Panc1 (cell line): ENCODE measurements at regions not wholly inside any gene's neighbourhood (a gene's known extent, or its start where the extent isn't known, plus 50 kb on each side); places are given as distances from the start of the nearest gene placed in this dataset.

Experiments used
- POLR2AphosphoS5 ChIP-seq: IDR thresholded peaks from 2 replicates; pipeline ENCODE4 v1.6.1; 2012; ENCODE audit warnings: mild to moderate bottlenecking, low read depth, low read length, moderate library complexity
- SIN3A ChIP-seq: IDR thresholded peaks from 2 replicates; pipeline ENCODE4 v1.6.1; 2012; ENCODE audit warnings: low read depth, mild to moderate bottlenecking, low read length, moderate library complexity, borderline replicate concordance; ENCODE audit not compliant: insufficient read depth
- TF ChIP-seq, protein P1 (sequence below): fragments of 450-650 bp; IDR thresholded peaks from 2 replicates; pipeline ENCODE4 v1.5.1; 2017; ENCODE audit warnings: mild to moderate bottlenecking

DNA sequence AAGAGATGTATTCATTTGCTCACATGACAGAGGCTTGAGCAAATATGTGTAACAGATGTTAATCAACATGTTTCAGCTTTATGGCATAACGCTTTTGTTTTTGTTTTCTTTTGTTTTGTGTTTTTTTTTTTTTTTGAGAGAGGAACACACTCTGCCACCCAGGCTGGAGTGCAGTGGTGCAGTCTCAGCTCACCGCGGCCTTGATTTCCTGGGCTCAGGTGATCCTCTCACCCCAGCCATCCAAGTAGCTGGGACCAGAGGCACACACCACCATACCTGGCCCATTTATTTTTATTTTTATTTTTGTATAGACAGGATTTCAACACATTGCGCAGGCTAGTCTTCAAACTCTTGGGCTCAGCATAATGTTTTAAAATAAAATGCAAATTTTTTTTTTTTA, 1504.4 kb upstream of the CADM2 start:
- TF ChIP-seq POLR2AphosphoS5 (no peak), SIN3A (no peak)
- TF ChIP-seq, protein P1, sequence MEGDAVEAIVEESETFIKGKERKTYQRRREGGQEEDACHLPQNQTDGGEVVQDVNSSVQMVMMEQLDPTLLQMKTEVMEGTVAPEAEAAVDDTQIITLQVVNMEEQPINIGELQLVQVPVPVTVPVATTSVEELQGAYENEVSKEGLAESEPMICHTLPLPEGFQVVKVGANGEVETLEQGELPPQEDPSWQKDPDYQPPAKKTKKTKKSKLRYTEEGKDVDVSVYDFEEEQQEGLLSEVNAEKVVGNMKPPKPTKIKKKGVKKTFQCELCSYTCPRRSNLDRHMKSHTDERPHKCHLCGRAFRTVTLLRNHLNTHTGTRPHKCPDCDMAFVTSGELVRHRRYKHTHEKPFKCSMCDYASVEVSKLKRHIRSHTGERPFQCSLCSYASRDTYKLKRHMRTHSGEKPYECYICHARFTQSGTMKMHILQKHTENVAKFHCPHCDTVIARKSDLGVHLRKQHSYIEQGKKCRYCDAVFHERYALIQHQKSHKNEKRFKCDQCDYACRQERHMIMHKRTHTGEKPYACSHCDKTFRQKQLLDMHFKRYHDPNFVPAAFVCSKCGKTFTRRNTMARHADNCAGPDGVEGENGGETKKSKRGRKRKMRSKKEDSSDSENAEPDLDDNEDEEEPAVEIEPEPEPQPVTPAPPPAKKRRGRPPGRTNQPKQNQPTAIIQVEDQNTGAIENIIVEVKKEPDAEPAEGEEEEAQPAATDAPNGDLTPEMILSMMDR, result no peak
